Transverse colon (tissue), 4 donors: ENCODE measurements at regions not wholly inside any gene's neighbourhood (a gene's known extent, or its start where the extent isn't known, plus 50 kb on each side); places are given as distances from the start of the nearest gene placed in this dataset.

Experiments
- DNase-seq: peaks from one replicate; pipeline ENCODE4 v3.0.0-alpha.2; 2019
- H3K27ac ChIP-seq, 4 donors: fragments of 200-600 bp; sonication (generic); 2 replicates each; pipeline ENCODE4 v1.5.1; 2016 to 2018; ENCODE audit warnings: inconsistent platforms in 4 of 4
- H3K27me3 ChIP-seq: fragments of 200-600 bp; sonication (generic); 2 replicates; pipeline ENCODE4 v1.5.1; 2017; ENCODE audit warnings: inconsistent platforms
- H3K36me3 ChIP-seq, 4 donors: fragments of 200-600 bp; sonication (generic); 2 replicates each; pipeline ENCODE4 v1.5.1; 2017 to 2019; ENCODE audit warnings: inconsistent platforms in 4 of 4
- H3K4me1 ChIP-seq, 4 donors: fragments of 200-600 bp; sonication (generic); 2 replicates each; pipeline ENCODE4 v1.5.1; 2017 to 2020; ENCODE audit warnings: inconsistent platforms in 4 of 4
- H3K4me3 ChIP-seq, 4 donors: fragments of 200-600 bp; sonication (generic); 1 replicate in 1 of 4; 2 replicates in 3 of 4; pipeline versions ENCODE4 v1.5.1 to v1.6.1; 2017 to 2019; ENCODE audit warnings: inconsistent platforms in 4 of 4
- H3K9me3 ChIP-seq, 2 donors: fragments of 200-600 bp; sonication (generic); 2 replicates each; pipeline ENCODE4 v1.5.1; 2017 to 2019; ENCODE audit warnings: inconsistent platforms in 2 of 2
- CTCF ChIP-seq, 5 experiments: fragments of 200-600 bp in 3 of 5; fragments of 450-650 bp in 2 of 5; sonication (generic) in 3 of 5; IDR thresholded peaks; 1 replicate in 2 of 5; 2 replicates in 3 of 5; pipeline ENCODE4 v1.5.1; 2016 to 2017; ENCODE audit warnings: antibody characterized with exemption in 5 of 5, inconsistent platforms in 3 of 5, mild to moderate bottlenecking in 2 of 5, moderate library complexity in 1 of 5
- EP300 ChIP-seq: sonication (generic); formaldehyde crosslinking; IDR thresholded peaks from one replicate; pipeline ENCODE4 v1.6.1; 2017; ENCODE audit warnings: antibody characterized with exemption, low read depth
- POLR2A ChIP-seq: fragments of 450-650 bp; IDR thresholded peaks from one replicate; pipeline ENCODE4 v1.6.1; 2016; ENCODE audit warnings: antibody characterized with exemption, mild to moderate bottlenecking, moderate library complexity
- POLR2AphosphoS5 ChIP-seq, 3 donors: sonication (generic); formaldehyde crosslinking; IDR thresholded peaks; one replicate each; pipeline ENCODE4 v1.6.1; 2016; ENCODE audit warnings: antibody characterized with exemption in 3 of 3
- WGBS, 2 donors: methylation state at CpG; one replicate each; pipeline ENCODE4 v1.1.5; 2018; ENCODE audit warnings: low coverage in 1 of 2; 5-methylcytosine and 5-hydroxymethylcytosine counted together
- in situ Hi-C, 4 donors: fragments of 200-750 bp; cut with MboI; loops; one replicate each; pipeline versions ENCODE4 v1.15.0 to v1.15.1; 2017; ENCODE audit warnings: low sequenced_read_pairs in 3 of 4, low pct_ligation_motif_present in 1 of 4, low pct_unique_long_range_greater_than_20kb in 1 of 4
- intact Hi-C: fragments of 100-400 bp; cut with DNase I; formaldehyde crosslinking; loops from one replicate; pipeline ENCODE4 v1.15.1; 2023; ENCODE audit warnings: low total_unique reads

- in situ Hi-C loops (no loop called here), intact Hi-C loops (loop anchor here (1.0 kb wide), 1 partner anchor 24 kb away; no protein-coding TSS in a partner anchor)
- Histone ChIP-seq H3K27ac (no peak overlapping the region), H3K36me3 (no peaks in the 10 kb centered on the region), H3K9me3 (no peaks in the 10 kb centered on the region), H3K4me1 (no peaks in the 10 kb centered on the region), H3K27me3 (no peaks in the 10 kb centered on the region), H3K4me3 (no peak overlapping the region)
- TF ChIP-seq POLR2AphosphoS5 (IDR thresholded peaks at IDR 0.05), result no peak
- TF ChIP-seq CTCF (IDR thresholded peaks at IDR 0.05), result no peak
- no peak for TF ChIP-seq EP300
- TF ChIP-seq POLR2A, result no peak
- no peak for DNase-seq
- WGBS, 2 donors, result 79 to 83% methylated on average over 2 to 3 of the region's 3 CpGs
Measured at GRCh38 chr19:34033880-34034279, 138.4 kb upstream of the LSM14A start.

- Histone ChIP-seq H3K27ac (no peak overlapping the region), H3K4me1 (no peaks in the 10 kb centered on the region), H3K4me3 (no peak overlapping the region), H3K27me3 (no peaks in the 10 kb centered on the region), H3K9me3 (no peaks in the 10 kb centered on the region), H3K36me3 (no peaks in the 10 kb centered on the region)
- WGBS, 2 donors, result 54 to 63% methylated on average over 1 to 2 of the region's 2 CpGs
- DNase-seq, result no peak
- TF ChIP-seq EP300 (no peak), CTCF (IDR thresholded peaks at IDR 0.05) (no peak), POLR2AphosphoS5 (IDR thresholded peaks at IDR 0.05) (no peak), POLR2A (no peak)
- in situ Hi-C loops, result no loop called here
- intact Hi-C loops, result loop anchor here (1.0 kb wide), 1 partner anchor 24 kb away; no protein-coding TSS in a partner anchor
Measured at GRCh38 chr19:34034318-34034846, 137.9 kb upstream of the LSM14A start.

- Histone ChIP-seq H3K27me3 (peaks cover 7% of the 10 kb centered on the region), H3K9me3 (no peaks in the 10 kb centered on the region), H3K4me1 (no peaks in the 10 kb centered on the region), H3K4me3 (no peak overlapping the region), H3K36me3 (no peaks in the 10 kb centered on the region), H3K27ac (no peak overlapping the region)
- 16 to 22% methylated on average over 4 to 15 of the region's 15 CpGs for WGBS, 2 donors
- TF ChIP-seq CTCF (IDR thresholded peaks at IDR 0.05) (peak; percentile 59 to 85 (median 78)), EP300 (no peak), POLR2A (no peak), POLR2AphosphoS5 (IDR thresholded peaks at IDR 0.05) (no peak)
- in situ Hi-C loops (no loop called here), intact Hi-C loops (loop anchor here (10.0 kb wide), 1 partner anchor 103 kb away; no protein-coding TSS in a partner anchor)
- DNase-seq, result peak; percentile 63
Measured at GRCh38 chr19:34041925-34042521, 130.3 kb upstream of the LSM14A start.

GRCh38 chr19:34044021-34044420 is 128.3 kb upstream of the LSM14A start:
- 40 to 41% methylated on average over 1 to 2 of the region's 2 CpGs for WGBS, 2 donors
- Histone ChIP-seq H3K27ac (no peak overlapping the region), H3K36me3 (no peaks in the 10 kb centered on the region), H3K9me3 (no peaks in the 10 kb centered on the region), H3K4me1 (no peaks in the 10 kb centered on the region), H3K4me3 (no peak overlapping the region), H3K27me3 (peaks cover 11% of the 10 kb centered on the region)
- intact Hi-C loops, result loop anchor here (10.0 kb wide), 1 partner anchor 101 kb away; no protein-coding TSS in a partner anchor
- TF ChIP-seq EP300, result no peak
- TF ChIP-seq CTCF (IDR thresholded peaks at IDR 0.05), result no peak
- in situ Hi-C loops, result no loop called here
- no peak for DNase-seq
